ENCODE measurements at regions not wholly inside any gene's neighbourhood (a gene's known extent, or its start where the extent isn't known, plus 50 kb on each side); places are given as distances from the start of the nearest gene placed in this dataset.

DNA sequence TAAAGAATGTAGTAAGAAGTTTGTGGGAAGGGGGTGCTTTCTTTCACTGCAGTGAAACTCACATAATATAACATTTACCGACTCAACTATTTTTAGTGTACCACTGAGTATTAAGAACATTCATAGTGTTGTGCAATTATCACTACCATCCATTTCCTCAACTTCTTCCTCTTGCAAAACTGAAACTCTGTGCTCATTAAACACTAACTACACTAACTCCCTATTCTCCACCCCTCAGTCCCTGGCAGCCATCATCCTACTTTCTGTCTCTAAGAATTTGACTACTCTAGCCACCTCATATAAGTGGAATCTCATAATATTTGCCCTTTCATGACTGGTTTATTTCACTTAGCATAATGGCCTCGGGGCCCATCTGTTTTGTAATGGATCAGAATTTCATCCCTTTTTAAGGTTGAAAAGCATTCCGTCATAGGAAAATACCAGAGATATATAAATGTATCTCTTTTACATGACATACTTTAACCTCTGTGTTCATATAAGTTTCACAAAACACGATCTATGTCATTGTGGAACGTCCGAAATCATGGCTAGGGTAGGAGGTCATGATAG lies 56.3 kb upstream of the DIRAS2 start:
- TF ChIP-seq, protein P1, sequence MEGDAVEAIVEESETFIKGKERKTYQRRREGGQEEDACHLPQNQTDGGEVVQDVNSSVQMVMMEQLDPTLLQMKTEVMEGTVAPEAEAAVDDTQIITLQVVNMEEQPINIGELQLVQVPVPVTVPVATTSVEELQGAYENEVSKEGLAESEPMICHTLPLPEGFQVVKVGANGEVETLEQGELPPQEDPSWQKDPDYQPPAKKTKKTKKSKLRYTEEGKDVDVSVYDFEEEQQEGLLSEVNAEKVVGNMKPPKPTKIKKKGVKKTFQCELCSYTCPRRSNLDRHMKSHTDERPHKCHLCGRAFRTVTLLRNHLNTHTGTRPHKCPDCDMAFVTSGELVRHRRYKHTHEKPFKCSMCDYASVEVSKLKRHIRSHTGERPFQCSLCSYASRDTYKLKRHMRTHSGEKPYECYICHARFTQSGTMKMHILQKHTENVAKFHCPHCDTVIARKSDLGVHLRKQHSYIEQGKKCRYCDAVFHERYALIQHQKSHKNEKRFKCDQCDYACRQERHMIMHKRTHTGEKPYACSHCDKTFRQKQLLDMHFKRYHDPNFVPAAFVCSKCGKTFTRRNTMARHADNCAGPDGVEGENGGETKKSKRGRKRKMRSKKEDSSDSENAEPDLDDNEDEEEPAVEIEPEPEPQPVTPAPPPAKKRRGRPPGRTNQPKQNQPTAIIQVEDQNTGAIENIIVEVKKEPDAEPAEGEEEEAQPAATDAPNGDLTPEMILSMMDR (conservative IDR thresholded peaks at IDR 0.05 in 1 of 2, IDR thresholded peaks at IDR 0.05 in 1 of 2; ENCODE audit: extremely low read depth in 1 of 2, insufficient read depth in 1 of 2, low read depth in 1 of 2, low read length in 2 of 2) = no peak
- TF ChIP-seq EZH2 (IDR thresholded peaks at IDR 0.05; ENCODE audit: borderline replicate concordance, low read length) = no peak

All from mammary epithelial cell (primary cell).